Astrocyte (in vitro differentiated cells and primary cell): ENCODE measurements at regions not wholly inside any gene's neighbourhood (a gene's known extent, or its start where the extent isn't known, plus 50 kb on each side); places are given as distances from the start of the nearest gene placed in this dataset.

Experiments
- EZH2 ChIP-seq: IDR thresholded peaks from 2 replicates; pipeline ENCODE4 v1.6.1; 2012; ENCODE audit warnings: mild to moderate bottlenecking, low read length, inconsistent platforms; ENCODE audit not compliant: insufficient read depth
- TF ChIP-seq, protein P1 (sequence below): IDR thresholded peaks from 2 replicates; pipeline ENCODE4 v1.5.1; 2011; ENCODE audit warnings: low read depth, mild to moderate bottlenecking, inconsistent platforms, low read length, moderate library complexity; ENCODE audit not compliant: insufficient read depth

DNA sequence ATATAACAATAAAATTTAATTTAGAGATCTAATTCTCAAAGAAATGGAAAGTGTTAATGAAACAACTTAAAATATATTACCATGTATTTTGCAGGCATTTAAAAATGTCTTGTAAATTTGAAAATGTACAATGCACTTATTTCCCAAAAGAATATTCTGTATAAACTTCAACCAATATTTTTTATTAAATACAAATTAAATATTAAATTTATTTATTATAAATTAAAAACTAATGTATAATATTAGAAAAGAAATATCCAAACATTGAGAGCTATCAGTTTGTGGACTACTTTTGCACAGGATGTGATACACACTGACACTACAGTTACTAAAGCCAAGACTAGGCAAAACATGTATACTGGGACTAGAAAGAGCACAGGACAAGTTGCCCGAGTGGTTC, 707.0 kb upstream of the NRSN1 start:
- TF ChIP-seq, protein P1, sequence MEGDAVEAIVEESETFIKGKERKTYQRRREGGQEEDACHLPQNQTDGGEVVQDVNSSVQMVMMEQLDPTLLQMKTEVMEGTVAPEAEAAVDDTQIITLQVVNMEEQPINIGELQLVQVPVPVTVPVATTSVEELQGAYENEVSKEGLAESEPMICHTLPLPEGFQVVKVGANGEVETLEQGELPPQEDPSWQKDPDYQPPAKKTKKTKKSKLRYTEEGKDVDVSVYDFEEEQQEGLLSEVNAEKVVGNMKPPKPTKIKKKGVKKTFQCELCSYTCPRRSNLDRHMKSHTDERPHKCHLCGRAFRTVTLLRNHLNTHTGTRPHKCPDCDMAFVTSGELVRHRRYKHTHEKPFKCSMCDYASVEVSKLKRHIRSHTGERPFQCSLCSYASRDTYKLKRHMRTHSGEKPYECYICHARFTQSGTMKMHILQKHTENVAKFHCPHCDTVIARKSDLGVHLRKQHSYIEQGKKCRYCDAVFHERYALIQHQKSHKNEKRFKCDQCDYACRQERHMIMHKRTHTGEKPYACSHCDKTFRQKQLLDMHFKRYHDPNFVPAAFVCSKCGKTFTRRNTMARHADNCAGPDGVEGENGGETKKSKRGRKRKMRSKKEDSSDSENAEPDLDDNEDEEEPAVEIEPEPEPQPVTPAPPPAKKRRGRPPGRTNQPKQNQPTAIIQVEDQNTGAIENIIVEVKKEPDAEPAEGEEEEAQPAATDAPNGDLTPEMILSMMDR, result no peak
- no peak for TF ChIP-seq EZH2
